ENCODE measurements at regions not wholly inside any gene's neighbourhood (a gene's known extent, or its start where the extent isn't known, plus 50 kb on each side); places are given as distances from the start of the nearest gene placed in this dataset.

GRCh38 chr4:159669094-159669493 is 566.2 kb downstream of the RAPGEF2 start:
- TF ChIP-seq POLR2A (IDR thresholded peaks at IDR 0.05), result no peak
- TF ChIP-seq CTCF (IDR thresholded peaks at IDR 0.05), result no peak
- TF ChIP-seq POLR2AphosphoS5 (IDR thresholded peaks at IDR 0.05), result no peak
- no peak for TF ChIP-seq EP300 (IDR thresholded peaks at IDR 0.05; ENCODE audit: low read depth)
